ENCODE measurements at regions not wholly inside any gene's neighbourhood (a gene's known extent, or its start where the extent isn't known, plus 50 kb on each side); places are given as distances from the start of the nearest gene placed in this dataset.

DNA sequence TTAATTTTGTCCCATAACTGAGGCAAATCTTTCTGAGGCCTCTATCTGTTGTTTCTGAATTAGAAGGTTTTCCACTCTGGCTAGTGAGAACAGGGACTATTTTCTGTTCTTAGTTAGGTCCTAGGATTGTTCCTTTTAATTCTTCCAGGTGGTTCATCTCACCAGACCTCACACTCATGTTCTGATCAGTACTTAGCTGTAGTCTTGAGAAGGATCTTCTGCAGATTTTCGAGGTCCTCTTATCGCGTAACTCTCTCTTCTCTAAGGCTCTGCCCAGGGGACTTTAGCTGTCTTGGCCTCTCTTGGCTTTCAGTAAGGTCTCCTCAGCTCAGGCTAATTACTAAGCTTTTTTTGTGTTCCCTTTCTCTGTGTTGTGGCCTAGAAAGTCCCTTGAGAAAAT is 201.1 kb downstream of the ETNK1 start:
- no peaks in the 10 kb centered on the region for H3K9me3 ChIP-seq (ENCODE audit: control insufficient read depth, insufficient read depth, low read length)
- no peak overlapping the region for H2AK5ac ChIP-seq (ENCODE audit: low read depth, low read length)
- H2AFZ ChIP-seq (replicated peaks; ENCODE audit: low read length, poor library complexity) = no peak overlapping the region
- intact Hi-C loops (cut with micrococcal nuclease) (no loop called here), in situ Hi-C loops (cut with MboI; ENCODE audit: low sequenced_read_pairs) (no loop called here), dilution Hi-C loops (cut with HindIII; ENCODE audit: low sequenced_read_pairs, unreplicated experiment) (no loop called here)
- H3K9ac ChIP-seq (ENCODE audit: low read depth, low read length) = no peak overlapping the region
- H2AK9ac ChIP-seq (replicated peaks; ENCODE audit: low read depth, low read length, poor library complexity) = no peak overlapping the region
- H4K8ac ChIP-seq (ENCODE audit: low read depth in 2 of 2, low read length in 2 of 2) = no peak overlapping the region
- H3K27ac ChIP-seq (ENCODE audit: insufficient read depth, low read length) = no peak overlapping the region
- no peaks in the 10 kb centered on the region for H3K36me3 ChIP-seq (ENCODE audit: control insufficient read depth, insufficient read depth, low read length)
- H3K4me3 ChIP-seq (ENCODE audit: insufficient read depth, low read depth, low read length) = no peak overlapping the region
- ChIA-PET POLR2A (ENCODE audit: unreplicated experiment) (no interaction called here), CTCF (no interaction called here)
- H3K27me3 ChIP-seq (ENCODE audit: control insufficient read depth, insufficient read depth, low read length) = no peaks in the 10 kb centered on the region
- no peak overlapping the region for H3K18ac ChIP-seq (ENCODE audit: low read depth, low read length)
- H3K4me2 ChIP-seq (ENCODE audit: low read depth, low read length) = no peak overlapping the region
- no peak overlapping the region for H2BK20ac ChIP-seq (ENCODE audit: low read depth, low read length)
- no peak overlapping the region for H2BK120ac ChIP-seq (ENCODE audit: low read depth, low read length)
- no peak overlapping the region for H4K5ac ChIP-seq (ENCODE audit: low read depth, low read length)
- no peaks in the 10 kb centered on the region for H4K20me1 ChIP-seq (ENCODE audit: insufficient read depth, low read length)
- DNase-seq = no peak
- no peak overlapping the region for H2BK15ac ChIP-seq (ENCODE audit: low read depth, low read length)
- no peak overlapping the region for H3K4ac ChIP-seq (ENCODE audit: low read depth, low read length)
- H2BK5ac ChIP-seq (ENCODE audit: low read depth, low read length, poor library complexity, severe bottlenecking) = no peak overlapping the region
- H3K4me1 ChIP-seq (ENCODE audit: control insufficient read depth, insufficient read depth, low read length) = no peaks in the 10 kb centered on the region
- H3K79me1 ChIP-seq (ENCODE audit: low read depth in 1 of 2, low read length in 2 of 2) = no peaks in the 10 kb centered on the region
- no TSS peak for BruUV-seq (replicated peaks)
- H3K56ac ChIP-seq (ENCODE audit: extremely low read depth, insufficient read depth, low read length) = no peak overlapping the region
- no CpG with 5 or more reads among the region's 3 CpGs for WGBS, 2 experiments (ENCODE audit: extremely low coverage in 2 of 2, insufficient read length in 1 of 2)
- no peak for TF ChIP-seq POLR2A (IDR thresholded peaks at IDR 0.05; ENCODE audit: low read depth, low read length)
- TF ChIP-seq RCOR1 (IDR thresholded peaks at IDR 0.05; ENCODE audit: insufficient replicate concordance, low read length) = no peak
- no peak for TF ChIP-seq BHLHE40 (IDR thresholded peaks at IDR 0.05; ENCODE audit: low read depth, low read length)
- TF ChIP-seq CEBPB (IDR thresholded peaks at IDR 0.05; ENCODE audit: low read depth, low read length) = no peak
- TF ChIP-seq RAD21 (IDR thresholded peaks at IDR 0.05; ENCODE audit: low read length) = no peak
- no peak for TF ChIP-seq CTCF (conservative IDR thresholded peaks at IDR 0.05; ENCODE audit: low read depth, low read length)
- no peak for TF ChIP-seq RFX5 (IDR thresholded peaks at IDR 0.05; ENCODE audit: low read depth, low read length)
- TF ChIP-seq, protein P1, sequence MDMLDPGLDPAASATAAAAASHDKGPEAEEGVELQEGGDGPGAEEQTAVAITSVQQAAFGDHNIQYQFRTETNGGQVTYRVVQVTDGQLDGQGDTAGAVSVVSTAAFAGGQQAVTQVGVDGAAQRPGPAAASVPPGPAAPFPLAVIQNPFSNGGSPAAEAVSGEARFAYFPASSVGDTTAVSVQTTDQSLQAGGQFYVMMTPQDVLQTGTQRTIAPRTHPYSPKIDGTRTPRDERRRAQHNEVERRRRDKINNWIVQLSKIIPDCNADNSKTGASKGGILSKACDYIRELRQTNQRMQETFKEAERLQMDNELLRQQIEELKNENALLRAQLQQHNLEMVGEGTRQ (IDR thresholded peaks at IDR 0.05; ENCODE audit: low read depth, low read length) = no peak
- no peak for TF ChIP-seq SMC3 (IDR thresholded peaks at IDR 0.05; ENCODE audit: low read depth, low read length)
- no peak for TF ChIP-seq MAFK (IDR thresholded peaks at IDR 0.05; ENCODE audit: low read depth, low read length)
- no peak for TF ChIP-seq MAZ (IDR thresholded peaks at IDR 0.05; ENCODE audit: borderline replicate concordance, low read depth, low read length)
- no peak for TF ChIP-seq MXI1 (IDR thresholded peaks at IDR 0.05; ENCODE audit: borderline replicate concordance, low read depth, low read length)
- TF ChIP-seq, protein P2, sequence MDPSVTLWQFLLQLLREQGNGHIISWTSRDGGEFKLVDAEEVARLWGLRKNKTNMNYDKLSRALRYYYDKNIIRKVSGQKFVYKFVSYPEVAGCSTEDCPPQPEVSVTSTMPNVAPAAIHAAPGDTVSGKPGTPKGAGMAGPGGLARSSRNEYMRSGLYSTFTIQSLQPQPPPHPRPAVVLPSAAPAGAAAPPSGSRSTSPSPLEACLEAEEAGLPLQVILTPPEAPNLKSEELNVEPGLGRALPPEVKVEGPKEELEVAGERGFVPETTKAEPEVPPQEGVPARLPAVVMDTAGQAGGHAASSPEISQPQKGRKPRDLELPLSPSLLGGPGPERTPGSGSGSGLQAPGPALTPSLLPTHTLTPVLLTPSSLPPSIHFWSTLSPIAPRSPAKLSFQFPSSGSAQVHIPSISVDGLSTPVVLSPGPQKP (IDR thresholded peaks at IDR 0.05; ENCODE audit: borderline replicate concordance, low read depth, low read length) = no peak
- no peak for TF ChIP-seq CHD1 (IDR thresholded peaks at IDR 0.05; ENCODE audit: low read depth, low read length)
- no peak for TF ChIP-seq FOS (IDR thresholded peaks at IDR 0.05; ENCODE audit: low read depth, low read length)
- no peak for TF ChIP-seq NFE2L2 (IDR thresholded peaks at IDR 0.05; ENCODE audit: low read depth, low read length)
- H4K91ac ChIP-seq (ENCODE audit: insufficient read depth, low read depth, low read length) = no peak overlapping the region
- no peaks in the 10 kb centered on the region for H3K9me1 ChIP-seq (ENCODE audit: insufficient read depth, low read length)
- no peak for ATAC-seq (ENCODE audit: low read depth)
- no peak overlapping the region for H3K23ac ChIP-seq (ENCODE audit: low read depth, low read length)
- no peak overlapping the region for H3K14ac ChIP-seq (replicated peaks; ENCODE audit: low read depth, low read length)
